OCI-LY7 (cell line): ENCODE measurements at regions not wholly inside any gene's neighbourhood (a gene's known extent, or its start where the extent isn't known, plus 50 kb on each side); places are given as distances from the start of the nearest gene placed in this dataset.

Experiments used
- CTCF ChIP-seq: fragments of 200-600 bp; sonication (generic); conservative IDR thresholded peaks from 2 replicates; pipeline ENCODE4 v1.5.1; 2014; ENCODE audit warnings: mild to moderate bottlenecking, antibody characterized with exemption, low read length, moderate library complexity, mixed read lengths
- EZH2phosphoT487 ChIP-seq: fragments of 200-600 bp; sonication (generic); IDR thresholded peaks from 2 replicates; pipeline ENCODE4 v1.6.1; 2018; ENCODE audit warnings: low read depth, borderline replicate concordance, mild to moderate bottlenecking, mixed run types, antibody characterized with exemption, low read length, moderate library complexity, mixed read lengths

GRCh38 chrX:30943984-30944383, 54.9 kb upstream of the TAB3 start:
- no peak for TF ChIP-seq CTCF
- no peak for TF ChIP-seq EZH2phosphoT487
